ENCODE measurements at regions not wholly inside any gene's neighbourhood (a gene's known extent, or its start where the extent isn't known, plus 50 kb on each side); places are given as distances from the start of the nearest gene placed in this dataset.

GRCh38 chr11:134624166-134624920 is 212.3 kb upstream of the B3GAT1 start:
- no peak overlapping the region for H3K4me3 Mint-ChIP-seq (ENCODE audit: unreplicated experiment)
- H3K36me3 ChIP-seq (ENCODE audit: insufficient read depth, low read length) = no peaks in the 10 kb centered on the region
- H3K27ac ChIP-seq (ENCODE audit: low read depth, low read length) = no peak overlapping the region
- no peaks in the 10 kb centered on the region for H3K79me2 ChIP-seq (ENCODE audit: insufficient read depth, low read length)
- H3K36me3 Mint-ChIP-seq (ENCODE audit: low read depth, unreplicated experiment) = no peaks in the 10 kb centered on the region
- H3K4me3 ChIP-seq (ENCODE audit: insufficient read depth, low read depth, low read length) = no peak overlapping the region
- no peak overlapping the region for H3K27ac Mint-ChIP-seq (ENCODE audit: unreplicated experiment)
- peaks cover 2% of the 10 kb centered on the region for H3K9me3 Mint-ChIP-seq (ENCODE audit: unreplicated experiment)
- no peak overlapping the region for H2AFZ ChIP-seq (ENCODE audit: low read depth, low read length)
- H3K4me1 ChIP-seq (ENCODE audit: insufficient read depth, low read length) = no peaks in the 10 kb centered on the region
- no peaks in the 10 kb centered on the region for H4K20me1 ChIP-seq (ENCODE audit: insufficient read depth, low read length)
- peaks cover 58% of the 10 kb centered on the region for H3K27me3 Mint-ChIP-seq (ENCODE audit: low read depth, unreplicated experiment)
- no peak for FAIRE-seq
- no peak for DNase-seq (ENCODE audit: low read depth)
- H3K9ac ChIP-seq (ENCODE audit: low read length) = no peak overlapping the region
- no peak overlapping the region for H3K4me2 ChIP-seq (ENCODE audit: low read length)
- H3K9me3 ChIP-seq (ENCODE audit: insufficient read depth, low read depth, low read length) = no peaks in the 10 kb centered on the region
- no peaks in the 10 kb centered on the region for H3K27me3 ChIP-seq (ENCODE audit: insufficient read depth, low read length)
- no peaks in the 10 kb centered on the region for H3K4me1 Mint-ChIP-seq (ENCODE audit: low read depth, unreplicated experiment)
- TF ChIP-seq, protein P1, sequence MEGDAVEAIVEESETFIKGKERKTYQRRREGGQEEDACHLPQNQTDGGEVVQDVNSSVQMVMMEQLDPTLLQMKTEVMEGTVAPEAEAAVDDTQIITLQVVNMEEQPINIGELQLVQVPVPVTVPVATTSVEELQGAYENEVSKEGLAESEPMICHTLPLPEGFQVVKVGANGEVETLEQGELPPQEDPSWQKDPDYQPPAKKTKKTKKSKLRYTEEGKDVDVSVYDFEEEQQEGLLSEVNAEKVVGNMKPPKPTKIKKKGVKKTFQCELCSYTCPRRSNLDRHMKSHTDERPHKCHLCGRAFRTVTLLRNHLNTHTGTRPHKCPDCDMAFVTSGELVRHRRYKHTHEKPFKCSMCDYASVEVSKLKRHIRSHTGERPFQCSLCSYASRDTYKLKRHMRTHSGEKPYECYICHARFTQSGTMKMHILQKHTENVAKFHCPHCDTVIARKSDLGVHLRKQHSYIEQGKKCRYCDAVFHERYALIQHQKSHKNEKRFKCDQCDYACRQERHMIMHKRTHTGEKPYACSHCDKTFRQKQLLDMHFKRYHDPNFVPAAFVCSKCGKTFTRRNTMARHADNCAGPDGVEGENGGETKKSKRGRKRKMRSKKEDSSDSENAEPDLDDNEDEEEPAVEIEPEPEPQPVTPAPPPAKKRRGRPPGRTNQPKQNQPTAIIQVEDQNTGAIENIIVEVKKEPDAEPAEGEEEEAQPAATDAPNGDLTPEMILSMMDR (IDR thresholded peaks at IDR 0.05; ENCODE audit: insufficient read depth, low read depth, low read length) = no peak
- no peak for TF ChIP-seq EZH2 (IDR thresholded peaks at IDR 0.05; ENCODE audit: insufficient read depth, low read length)

GRCh38 chr11:134623711-134624110 is 211.7 kb upstream of the B3GAT1 start:
- Mint-ChIP-seq H3K36me3 (ENCODE audit: low read depth, unreplicated experiment) (no peaks in the 10 kb centered on the region), H3K9me3 (ENCODE audit: unreplicated experiment) (peaks cover 2% of the 10 kb centered on the region), H3K4me3 (ENCODE audit: unreplicated experiment) (no peak overlapping the region), H3K4me1 (ENCODE audit: low read depth, unreplicated experiment) (no peaks in the 10 kb centered on the region), H3K27me3 (ENCODE audit: low read depth, unreplicated experiment) (peaks cover 56% of the 10 kb centered on the region), H3K27ac (ENCODE audit: unreplicated experiment) (no peak overlapping the region)
- Histone ChIP-seq H3K9me3 (ENCODE audit: insufficient read depth, low read depth, low read length) (no peaks in the 10 kb centered on the region), H3K4me1 (ENCODE audit: insufficient read depth, low read length) (no peaks in the 10 kb centered on the region), H3K9ac (ENCODE audit: low read length) (no peak overlapping the region), H3K4me3 (ENCODE audit: insufficient read depth, low read depth, low read length) (no peak overlapping the region), H3K79me2 (ENCODE audit: insufficient read depth, low read length) (no peaks in the 10 kb centered on the region), H4K20me1 (ENCODE audit: insufficient read depth, low read length) (no peaks in the 10 kb centered on the region), H2AFZ (ENCODE audit: low read depth, low read length) (no peak overlapping the region), H3K27me3 (ENCODE audit: insufficient read depth, low read length) (no peaks in the 10 kb centered on the region), H3K27ac (ENCODE audit: low read depth, low read length) (no peak overlapping the region), H3K36me3 (ENCODE audit: insufficient read depth, low read length) (no peaks in the 10 kb centered on the region), H3K4me2 (ENCODE audit: low read length) (no peak overlapping the region)
- TF ChIP-seq, protein P1 (IDR thresholded peaks at IDR 0.05; ENCODE audit: insufficient read depth, low read depth, low read length) = no peak
- TF ChIP-seq EZH2 (IDR thresholded peaks at IDR 0.05; ENCODE audit: insufficient read depth, low read length) = no peak
- FAIRE-seq (no peak), DNase-seq (ENCODE audit: low read depth) (no peak)

- H3K27me3 ChIP-seq (ENCODE audit: insufficient read depth, low read length) = no peaks in the 10 kb centered on the region
- FAIRE-seq (no peak), DNase-seq (ENCODE audit: low read depth) (no peak)
- Mint-ChIP-seq H3K27ac (ENCODE audit: unreplicated experiment) (no peak overlapping the region), H3K9me3 (ENCODE audit: unreplicated experiment) (peaks cover 4% of the 10 kb centered on the region), H3K36me3 (ENCODE audit: low read depth, unreplicated experiment) (no peaks in the 10 kb centered on the region), H3K27me3 (ENCODE audit: low read depth, unreplicated experiment) (peaks cover 49% of the 10 kb centered on the region), H3K4me1 (ENCODE audit: low read depth, unreplicated experiment) (no peaks in the 10 kb centered on the region), H3K4me3 (ENCODE audit: unreplicated experiment) (no peak overlapping the region)
- no peaks in the 10 kb centered on the region for H3K79me2 ChIP-seq (ENCODE audit: insufficient read depth, low read length)
- no peak overlapping the region for H3K27ac ChIP-seq (ENCODE audit: low read depth, low read length)
- TF ChIP-seq EZH2 (IDR thresholded peaks at IDR 0.05; ENCODE audit: insufficient read depth, low read length) = no peak
- TF ChIP-seq, protein P1 (IDR thresholded peaks at IDR 0.05; ENCODE audit: insufficient read depth, low read depth, low read length) = no peak
- no peaks in the 10 kb centered on the region for H4K20me1 ChIP-seq (ENCODE audit: insufficient read depth, low read length)
- no peak overlapping the region for H2AFZ ChIP-seq (ENCODE audit: low read depth, low read length)
- H3K4me3 ChIP-seq (ENCODE audit: insufficient read depth, low read depth, low read length) = no peak overlapping the region
- no peaks in the 10 kb centered on the region for H3K4me1 ChIP-seq (ENCODE audit: insufficient read depth, low read length)
- no peaks in the 10 kb centered on the region for H3K36me3 ChIP-seq (ENCODE audit: insufficient read depth, low read length)
- H3K4me2 ChIP-seq (ENCODE audit: low read length) = no peak overlapping the region
- H3K9me3 ChIP-seq (ENCODE audit: insufficient read depth, low read depth, low read length) = no peaks in the 10 kb centered on the region
- H3K9ac ChIP-seq (ENCODE audit: low read length) = no peak overlapping the region
Observed at GRCh38 chr11:134622458-134622857, 210.4 kb upstream of the B3GAT1 start.

Data from astrocyte (in vitro differentiated cells and primary cell).